ENCODE measurements at regions not wholly inside any gene's neighbourhood (a gene's known extent, or its start where the extent isn't known, plus 50 kb on each side); places are given as distances from the start of the nearest gene placed in this dataset.

DNA sequence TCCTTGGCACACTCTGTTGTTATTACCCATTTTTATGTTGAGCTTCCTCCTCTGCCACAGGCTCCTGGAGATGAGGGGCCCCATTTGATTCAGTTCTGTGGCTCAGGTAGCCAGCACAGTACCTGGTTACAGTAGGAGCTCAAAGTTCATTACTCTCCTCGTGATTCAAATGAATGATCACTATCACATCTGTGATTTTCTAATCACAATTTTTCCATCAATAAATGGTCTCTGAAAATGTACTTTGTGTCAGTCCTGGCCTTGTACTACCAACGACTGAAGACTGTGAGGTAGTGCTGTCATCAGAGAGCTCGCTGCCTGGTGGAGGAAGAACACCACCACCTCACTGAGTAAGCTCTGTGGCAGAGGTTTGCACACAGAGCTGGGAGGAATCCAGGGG lies 106.8 kb upstream of the JUN start:
- Histone ChIP-seq H3K27ac (ENCODE audit: insufficient read depth, low read depth, low read length, poor library complexity, severe bottlenecking) (no peak overlapping the region), H3K4me3 (ENCODE audit: insufficient read depth, low read depth, low read length) (no peak overlapping the region), H3K36me3 (ENCODE audit: control insufficient read depth, insufficient read depth, low read length) (no peaks in the 10 kb centered on the region), H3K4me1 (ENCODE audit: control insufficient read depth, insufficient read depth, low read length) (no peaks in the 10 kb centered on the region), H3K9me3 (ENCODE audit: control insufficient read depth, low read length) (no peaks in the 10 kb centered on the region), H3K27me3 (ENCODE audit: control insufficient read depth, insufficient read depth, low read length, poor library complexity, severe bottlenecking) (no peaks in the 10 kb centered on the region)
- WGBS, 2 experiments = 92 to 95% methylated on average over 3 of the region's 3 CpGs

DNA sequence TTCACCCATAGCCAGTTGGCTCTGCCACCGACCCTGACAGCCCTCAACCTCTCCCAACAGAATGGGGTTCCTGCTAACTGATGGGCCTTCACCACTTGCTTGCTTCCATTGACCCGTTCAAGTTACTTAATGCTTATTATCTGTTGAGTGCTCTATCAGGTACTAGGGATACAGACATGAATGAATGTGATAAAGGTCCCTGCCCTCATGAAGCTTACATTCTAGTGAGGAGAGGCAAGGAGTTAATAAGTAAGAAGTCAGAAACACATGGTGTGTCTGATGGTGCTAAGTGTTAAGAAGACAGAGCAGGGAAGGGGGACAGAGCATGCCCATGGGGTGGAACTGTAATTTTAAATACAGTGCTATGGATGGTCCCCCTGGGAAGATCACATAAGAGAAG lies 107.5 kb upstream of the JUN start:
- H3K36me3 ChIP-seq (ENCODE audit: control insufficient read depth, insufficient read depth, low read length) = no peaks in the 10 kb centered on the region
- WGBS, 2 experiments = 97 to 100% methylated on average over 2 of the region's 2 CpGs

DNA sequence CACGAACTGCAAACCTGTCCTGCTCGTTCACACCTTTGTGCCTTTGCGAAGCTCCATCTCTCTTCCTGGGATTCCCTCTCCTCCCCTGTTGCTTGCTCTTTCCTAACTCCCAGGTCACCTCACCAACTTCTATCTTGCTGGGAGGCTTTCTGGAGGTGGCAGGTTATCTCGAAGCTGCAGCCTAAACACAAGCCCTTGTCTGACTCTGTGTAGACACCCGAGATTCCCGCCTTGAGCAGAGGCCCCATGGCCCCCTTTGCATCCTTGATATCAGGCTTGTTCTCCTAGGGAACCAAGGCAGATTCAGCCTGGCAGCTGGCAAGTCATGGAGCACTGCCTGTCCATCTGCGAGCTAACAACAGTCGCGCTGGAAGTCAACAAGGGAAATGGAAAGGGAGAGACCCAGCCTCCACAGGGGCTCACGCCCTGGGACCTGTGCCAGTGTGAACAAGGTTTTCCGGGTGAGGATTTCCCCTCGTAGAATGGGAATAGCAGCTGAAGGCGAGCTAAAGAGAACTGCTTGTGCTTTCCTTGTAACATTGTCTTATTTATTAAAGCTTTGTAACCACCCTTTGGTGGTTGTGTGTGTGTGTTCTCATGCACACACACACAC lies 109.5 kb upstream of the JUN start:
- H3K36me3 ChIP-seq (ENCODE audit: control insufficient read depth, insufficient read depth, low read length) = no peaks in the 10 kb centered on the region
- H3K27ac ChIP-seq (ENCODE audit: insufficient read depth, low read depth, low read length, poor library complexity, severe bottlenecking) = no peak overlapping the region
- no peaks in the 10 kb centered on the region for H3K9me3 ChIP-seq (ENCODE audit: control insufficient read depth, low read length)
- 90 to 91% methylated on average over 13 of the region's 13 CpGs for WGBS, 2 experiments
- no peaks in the 10 kb centered on the region for H3K27me3 ChIP-seq (ENCODE audit: control insufficient read depth, insufficient read depth, low read length, poor library complexity, severe bottlenecking)
- no peak overlapping the region for H3K4me3 ChIP-seq (ENCODE audit: insufficient read depth, low read depth, low read length)
- peaks cover 3% of the 10 kb centered on the region for H3K4me1 ChIP-seq (ENCODE audit: control insufficient read depth, insufficient read depth, low read length)

More for the DNA sequence above, 107.5 kb upstream of the JUN start:
- Histone ChIP-seq H3K4me3 (ENCODE audit: insufficient read depth, low read depth, low read length) (no peak overlapping the region), H3K27me3 (ENCODE audit: control insufficient read depth, insufficient read depth, low read length, poor library complexity, severe bottlenecking) (no peaks in the 10 kb centered on the region), H3K27ac (ENCODE audit: insufficient read depth, low read depth, low read length, poor library complexity, severe bottlenecking) (no peak overlapping the region), H3K4me1 (ENCODE audit: control insufficient read depth, insufficient read depth, low read length) (peaks cover 3% of the 10 kb centered on the region), H3K9me3 (ENCODE audit: control insufficient read depth, low read length) (no peaks in the 10 kb centered on the region)

DNA sequence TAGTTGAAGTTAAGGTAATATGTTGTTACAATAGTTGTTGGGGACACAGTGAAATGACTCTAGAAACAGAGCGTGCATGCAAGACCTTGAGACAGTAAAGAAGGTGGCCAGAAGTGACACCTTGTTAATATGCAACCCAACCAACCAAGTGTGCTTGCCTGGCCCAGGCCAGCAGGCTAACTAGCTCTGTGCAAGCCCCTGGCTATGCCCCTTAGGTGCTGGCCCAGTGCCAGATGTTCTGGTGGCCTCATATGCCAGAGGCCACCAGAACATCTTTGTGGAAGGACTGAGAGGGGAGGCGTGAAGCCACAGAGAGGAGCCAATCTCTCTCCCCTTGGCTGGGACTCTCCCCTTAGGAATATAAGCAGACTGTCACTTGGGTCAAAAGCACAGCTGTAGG lies 111.2 kb upstream of the JUN start:
- 100% methylated on average over 2 of the region's 2 CpGs for WGBS, 2 experiments
- no peak overlapping the region for H3K27ac ChIP-seq (ENCODE audit: insufficient read depth, low read depth, low read length, poor library complexity, severe bottlenecking)
- H3K36me3 ChIP-seq (ENCODE audit: control insufficient read depth, insufficient read depth, low read length) = no peaks in the 10 kb centered on the region
- peaks cover 3% of the 10 kb centered on the region for H3K4me1 ChIP-seq (ENCODE audit: control insufficient read depth, insufficient read depth, low read length)
- H3K9me3 ChIP-seq (ENCODE audit: control insufficient read depth, low read length) = no peaks in the 10 kb centered on the region
- H3K4me3 ChIP-seq (ENCODE audit: insufficient read depth, low read depth, low read length) = no peak overlapping the region
- no peaks in the 10 kb centered on the region for H3K27me3 ChIP-seq (ENCODE audit: control insufficient read depth, insufficient read depth, low read length, poor library complexity, severe bottlenecking)

DNA sequence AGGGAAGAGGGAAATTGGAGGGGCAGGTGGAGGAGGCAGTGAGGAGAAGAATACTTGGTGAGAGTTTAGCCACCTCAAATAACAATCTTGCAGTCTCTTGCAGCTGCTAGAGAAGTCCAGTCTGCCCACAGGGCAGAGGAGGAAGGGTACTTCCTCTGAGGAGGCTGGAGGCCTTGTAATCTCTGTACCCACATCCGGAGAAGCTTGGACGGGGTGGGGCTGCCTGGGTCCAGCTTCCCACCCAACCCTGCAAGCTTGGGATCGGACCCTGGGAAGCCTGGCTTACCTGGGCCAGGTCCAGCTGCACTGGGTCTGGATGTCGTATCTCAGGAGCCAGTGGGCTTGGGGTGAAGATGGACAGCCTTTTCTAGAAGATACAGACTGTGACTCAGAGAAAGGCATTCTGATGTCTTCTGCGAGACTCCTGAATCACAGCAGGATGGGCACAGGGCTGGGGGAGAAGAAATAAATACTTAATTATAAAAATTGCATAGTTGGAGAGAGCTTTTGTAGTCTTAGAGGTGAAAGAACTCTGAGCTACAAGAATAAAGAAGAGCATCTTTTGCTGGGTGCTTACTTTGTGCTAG lies 111.8 kb upstream of the JUN start:
- no peaks in the 10 kb centered on the region for H3K36me3 ChIP-seq (ENCODE audit: control insufficient read depth, insufficient read depth, low read length)
- no peaks in the 10 kb centered on the region for H3K9me3 ChIP-seq (ENCODE audit: control insufficient read depth, low read length)
- H3K4me1 ChIP-seq (ENCODE audit: control insufficient read depth, insufficient read depth, low read length) = peaks cover 3% of the 10 kb centered on the region
- H3K27ac ChIP-seq (ENCODE audit: insufficient read depth, low read depth, low read length, poor library complexity, severe bottlenecking) = no peak overlapping the region
- WGBS, 2 experiments = 98% methylated on average over 4 to 5 of the region's 5 CpGs
- no peaks in the 10 kb centered on the region for H3K27me3 ChIP-seq (ENCODE audit: control insufficient read depth, insufficient read depth, low read length, poor library complexity, severe bottlenecking)
- H3K4me3 ChIP-seq (ENCODE audit: insufficient read depth, low read depth, low read length) = no peak overlapping the region

DNA sequence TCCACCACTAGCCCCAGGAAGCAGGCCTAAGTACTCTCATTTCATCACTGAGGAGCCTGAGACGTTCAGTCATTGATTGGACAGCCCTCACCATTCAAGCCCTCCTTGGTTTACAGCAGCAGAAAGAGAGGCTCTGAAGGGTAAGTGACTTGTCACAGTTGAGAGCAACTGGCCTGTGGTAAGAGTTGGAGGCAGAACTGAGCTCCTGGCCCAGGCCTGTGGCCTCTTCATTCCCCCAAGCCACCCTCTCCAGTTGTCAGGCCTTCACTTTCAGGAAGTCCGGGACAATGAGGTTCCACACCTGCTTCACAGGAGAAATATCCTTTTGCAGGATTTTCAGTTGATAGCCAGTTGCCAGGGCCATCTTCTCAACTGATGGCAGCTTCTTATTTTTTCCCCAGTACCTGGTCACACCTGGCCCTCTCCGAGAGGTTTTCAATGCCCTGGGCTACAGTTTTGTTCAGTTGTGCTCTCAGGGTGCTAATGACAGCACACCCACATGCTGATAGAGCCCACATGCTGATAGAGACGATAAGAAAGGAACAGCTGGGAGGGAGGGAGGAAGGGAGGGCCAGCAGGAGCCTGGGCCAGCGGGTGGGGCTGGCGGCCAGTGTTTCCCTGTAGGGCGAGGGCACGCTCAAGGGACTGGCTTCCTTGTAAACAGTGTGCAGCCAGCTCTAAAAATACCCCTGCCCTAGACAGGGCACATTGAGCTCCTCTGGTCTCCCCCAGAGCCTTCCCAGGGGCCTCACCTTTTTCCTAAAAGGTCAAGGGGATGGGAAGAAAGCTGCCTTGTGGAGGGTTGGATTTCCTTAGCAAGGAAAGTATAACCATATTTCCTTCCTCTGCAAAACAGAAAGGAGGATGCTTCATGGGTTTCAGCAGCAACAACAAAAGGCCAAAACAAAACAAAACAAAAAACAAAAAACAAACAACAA lies 112.7 kb upstream of the JUN start:
- H3K4me3 ChIP-seq (ENCODE audit: insufficient read depth, low read depth, low read length) = no peak overlapping the region
- no peak overlapping the region for H3K27ac ChIP-seq (ENCODE audit: insufficient read depth, low read depth, low read length, poor library complexity, severe bottlenecking)
- peaks cover 3% of the 10 kb centered on the region for H3K4me1 ChIP-seq (ENCODE audit: control insufficient read depth, insufficient read depth, low read length)
- H3K9me3 ChIP-seq (ENCODE audit: control insufficient read depth, low read length) = no peaks in the 10 kb centered on the region
- H3K27me3 ChIP-seq (ENCODE audit: control insufficient read depth, insufficient read depth, low read length, poor library complexity, severe bottlenecking) = no peaks in the 10 kb centered on the region
- 47 to 55% methylated on average over 8 of the region's 8 CpGs for WGBS, 2 experiments
- no peaks in the 10 kb centered on the region for H3K36me3 ChIP-seq (ENCODE audit: control insufficient read depth, insufficient read depth, low read length)

DNA sequence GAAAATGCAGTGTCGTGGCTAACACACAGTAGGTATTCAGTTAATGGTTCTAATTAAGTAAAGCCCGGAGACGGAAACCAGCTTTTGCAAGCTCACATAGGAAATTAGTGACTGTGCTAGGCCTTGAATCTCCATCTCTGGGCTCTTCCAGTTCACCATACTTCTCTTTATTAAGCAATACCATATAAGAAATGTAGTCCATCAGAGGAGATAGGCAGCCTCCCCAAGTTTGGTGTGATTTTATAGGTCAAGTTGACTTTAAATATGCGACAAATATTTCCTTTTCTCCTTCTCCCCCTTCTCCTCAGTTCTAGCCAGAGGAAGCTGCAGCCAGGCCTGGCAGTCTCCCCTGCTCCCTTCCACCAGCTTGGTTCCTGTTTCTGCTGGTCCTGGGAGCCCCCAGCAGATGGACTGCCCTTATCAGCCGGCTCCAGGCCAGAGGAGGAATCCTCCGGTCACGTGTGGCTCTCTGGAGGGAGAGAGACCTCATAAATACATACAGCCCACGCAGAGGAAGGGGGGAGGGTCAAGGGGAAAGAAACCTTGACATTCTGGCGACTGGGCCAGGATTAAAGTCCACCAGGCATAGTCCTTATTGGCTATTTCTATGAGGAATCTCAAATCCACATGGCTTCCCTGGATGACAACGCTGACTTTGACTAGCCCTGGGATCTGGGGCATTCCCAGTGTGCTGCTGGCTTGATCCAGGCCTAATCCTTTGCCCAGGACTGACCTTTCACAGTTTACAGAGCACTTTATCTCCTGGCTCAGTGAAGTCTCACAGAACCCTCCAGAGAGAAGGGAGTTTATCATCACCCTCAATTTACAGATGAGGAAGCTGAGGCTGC lies 115.1 kb upstream of the JUN start:
- no peaks in the 10 kb centered on the region for H3K36me3 ChIP-seq (ENCODE audit: control insufficient read depth, insufficient read depth, low read length)
- H3K4me1 ChIP-seq (ENCODE audit: control insufficient read depth, insufficient read depth, low read length) = peaks cover 3% of the 10 kb centered on the region
- no peaks in the 10 kb centered on the region for H3K27me3 ChIP-seq (ENCODE audit: control insufficient read depth, insufficient read depth, low read length, poor library complexity, severe bottlenecking)
- H3K27ac ChIP-seq (ENCODE audit: insufficient read depth, low read depth, low read length, poor library complexity, severe bottlenecking) = no peak overlapping the region
- WGBS, 2 experiments = 84 to 85% methylated on average over 10 of the region's 10 CpGs
- no peaks in the 10 kb centered on the region for H3K9me3 ChIP-seq (ENCODE audit: control insufficient read depth, low read length)
- H3K4me3 ChIP-seq (ENCODE audit: insufficient read depth, low read depth, low read length) = no peak overlapping the region

DNA sequence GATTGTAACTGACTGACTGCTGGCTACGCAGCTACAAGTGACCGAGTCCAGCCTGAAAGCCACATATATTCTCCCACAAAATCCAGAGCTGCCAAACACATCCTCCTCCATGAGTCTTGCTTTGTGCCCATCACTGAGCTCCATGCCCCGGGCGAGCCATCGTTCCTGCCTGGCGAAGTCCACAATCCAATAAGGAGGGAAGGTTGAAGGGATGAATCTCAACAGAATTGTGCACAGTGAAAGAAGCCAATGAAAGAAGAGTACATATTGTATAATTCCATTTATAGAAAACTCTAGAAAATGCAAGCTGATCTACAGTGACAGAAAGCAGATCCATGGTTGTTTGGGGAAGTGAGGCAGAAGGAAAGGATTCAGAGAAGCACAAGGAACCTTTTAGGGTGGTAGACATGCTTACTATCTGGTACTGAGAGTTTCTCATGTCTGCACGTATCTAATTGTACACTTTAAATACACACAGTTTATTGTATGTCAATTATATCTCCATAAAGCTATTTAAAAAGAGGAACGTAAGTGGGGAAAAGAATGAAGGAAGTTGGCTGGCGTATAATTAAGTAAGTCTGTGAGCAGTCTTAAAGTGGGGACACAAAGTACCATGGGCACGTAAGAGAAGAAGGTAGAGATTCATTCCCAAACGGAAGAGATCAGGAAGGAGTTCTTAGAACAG lies 115.9 kb upstream of the JUN start:
- no peak overlapping the region for H3K4me3 ChIP-seq (ENCODE audit: insufficient read depth, low read depth, low read length)
- peaks cover 3% of the 10 kb centered on the region for H3K4me1 ChIP-seq (ENCODE audit: control insufficient read depth, insufficient read depth, low read length)
- H3K36me3 ChIP-seq (ENCODE audit: control insufficient read depth, insufficient read depth, low read length) = no peaks in the 10 kb centered on the region
- H3K9me3 ChIP-seq (ENCODE audit: control insufficient read depth, low read length) = no peaks in the 10 kb centered on the region
- no peaks in the 10 kb centered on the region for H3K27me3 ChIP-seq (ENCODE audit: control insufficient read depth, insufficient read depth, low read length, poor library complexity, severe bottlenecking)
- WGBS, 2 experiments = 94% methylated on average over 10 to 11 of the region's 11 CpGs
- no peak overlapping the region for H3K27ac ChIP-seq (ENCODE audit: insufficient read depth, low read depth, low read length, poor library complexity, severe bottlenecking)

DNA sequence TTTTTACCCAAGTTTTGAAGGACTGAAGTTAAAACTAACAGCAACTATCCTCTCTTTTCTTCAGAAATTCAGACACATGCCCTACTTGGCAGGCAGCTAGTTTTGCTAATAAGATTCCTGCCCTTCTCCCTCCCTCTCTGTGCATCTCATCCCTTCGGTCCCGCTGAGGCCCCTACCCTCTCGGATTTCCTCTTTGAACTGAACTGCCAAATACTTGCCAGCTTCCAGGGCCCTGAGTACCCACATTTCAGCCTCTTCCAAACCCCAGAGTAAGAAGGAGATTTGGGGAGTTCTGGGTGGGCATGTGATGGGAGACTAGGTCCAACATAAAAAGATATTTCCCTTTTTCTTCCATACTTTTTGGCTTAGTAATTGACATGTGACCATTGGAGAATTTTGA lies 116.5 kb upstream of the JUN start:
- no peaks in the 10 kb centered on the region for H3K36me3 ChIP-seq (ENCODE audit: control insufficient read depth, insufficient read depth, low read length)
- WGBS, 2 experiments = 54 to 61% methylated on average over 3 of the region's 3 CpGs
- no peak overlapping the region for H3K4me3 ChIP-seq (ENCODE audit: insufficient read depth, low read depth, low read length)
- no peak overlapping the region for H3K27ac ChIP-seq (ENCODE audit: insufficient read depth, low read depth, low read length, poor library complexity, severe bottlenecking)
- no peaks in the 10 kb centered on the region for H3K27me3 ChIP-seq (ENCODE audit: control insufficient read depth, insufficient read depth, low read length, poor library complexity, severe bottlenecking)
- no peaks in the 10 kb centered on the region for H3K9me3 ChIP-seq (ENCODE audit: control insufficient read depth, low read length)
- H3K4me1 ChIP-seq (ENCODE audit: control insufficient read depth, insufficient read depth, low read length) = peaks cover 3% of the 10 kb centered on the region

All from ectodermal cell (in vitro differentiated cells).